K562 (cell line): ENCODE measurements at regions not wholly inside any gene's neighbourhood (a gene's known extent, or its start where the extent isn't known, plus 50 kb on each side); places are given as distances from the start of the nearest gene placed in this dataset.

Source experiments
- ATAC-seq: fragments of 200-7000 bp; cut with Tn5 transposase; 3 replicates; pipeline ENCODE4 v1.9.1; 2020; ENCODE audit warnings: moderate library complexity
- BruUV-seq: library from RNA; stranded (reverse); fragments of 400-500 nt; replicated peaks from 2 replicates; lab custom pipeline; 2021; lab: Mats Ljungman, UMichigan
- CTCF ChIA-PET: fragments of 300-600 bp; formaldehyde crosslinking; extraction: SDS; loops from one replicate; lab custom pipeline; 2021; ENCODE audit warnings: low intra/inter-chr PET ratio; lab: Yijun Ruan, JAX
- POLR2A ChIA-PET: fragments of 300-600, 350-650 bp; sonication (Branson Sonifier 250); formaldehyde crosslinking; extraction: SDS; loops from one replicate; lab custom pipeline; 2021; ENCODE audit warnings: antibody characterized with exemption, inconsistent platforms; lab: Yijun Ruan, JAX
- DNase-seq, 4 experiments: peaks; one replicate each; pipeline versions ENCODE4 v3.0.0 to v3.0.0-alpha.2; 2011 to 2018; ENCODE audit warnings: low spot score in 3 of 4, mixed read lengths in 3 of 4; ENCODE audit errors: extremely low read depth in 1 of 4
- FAIRE-seq: peaks from 2 replicates; lab custom pipeline; 2011; peaks lifted over from hg19 to GRCh38; lab: Jason Lieb, UNC
- H2AFZ ChIP-seq: 2 replicates; pipeline ENCODE4 v1.6.0; 2011; ENCODE audit warnings: low read depth, low read length, control low read depth, inconsistent platforms
- H3K27ac ChIP-seq: fragments of 200-600 bp; 3 replicates; pipeline ENCODE4 v1.8.0; 2011; ENCODE audit warnings: low read depth, mild to moderate bottlenecking, control low read depth, inconsistent platforms, low read length, moderate library complexity, mixed read lengths; ENCODE audit errors: extremely low read depth
- H3K27me3 ChIP-seq, 2 experiments: fragments of 300-600 bp in 1 of 2; 2 replicates in 1 of 2; 3 replicates in 1 of 2; pipeline versions ENCODE4 v1.6.0 to v1.8.0; 2011; ENCODE audit warnings: inconsistent platforms in 2 of 2, low read length in 2 of 2, mild to moderate bottlenecking in 1 of 2, mixed read lengths in 1 of 2, moderate library complexity in 1 of 2; ENCODE audit not compliant: control insufficient read depth in 2 of 2, insufficient read depth in 2 of 2
- H3K36me3 ChIP-seq: fragments of 300-600 bp; 3 replicates; pipeline ENCODE4 v1.8.0; 2011; ENCODE audit warnings: mild to moderate bottlenecking, low read length, inconsistent platforms; ENCODE audit not compliant: control insufficient read depth, insufficient read depth
- H3K4me1 ChIP-seq, 2 experiments: fragments of 200-600 bp in 1 of 2; replicated peaks in 1 of 2; 2 replicates in 1 of 2; 3 replicates in 1 of 2; pipeline versions ENCODE4 v1.5.1 to v1.8.0; 2011; ENCODE audit warnings: inconsistent platforms in 2 of 2, low read length in 2 of 2, mild to moderate bottlenecking in 1 of 2, mixed read lengths in 1 of 2, moderate library complexity in 1 of 2; ENCODE audit not compliant: control insufficient read depth in 2 of 2, insufficient read depth in 2 of 2
- H3K4me2 ChIP-seq: 2 replicates; pipeline ENCODE4 v1.6.1; 2011; ENCODE audit warnings: low read length, control low read depth, inconsistent platforms, mixed read lengths; ENCODE audit not compliant: insufficient read depth
- H3K4me3 ChIP-seq: fragments of 200-600 bp; sonication (generic), shearing (Covaris generic); 2 replicates; pipeline ENCODE4 v1.5.1; 2016; ENCODE audit warnings: control low read depth, inconsistent platforms
- H3K79me2 ChIP-seq: fragments of 200-600 bp; 3 replicates; pipeline ENCODE4 v1.8.0; 2011; ENCODE audit warnings: low read length, inconsistent platforms; ENCODE audit not compliant: control insufficient read depth, insufficient read depth
- H3K9ac ChIP-seq, 2 experiments: 2 replicates each; pipeline versions ENCODE4 v1.6.0 to v1.6.1; 2011; ENCODE audit warnings: low read depth in 2 of 2, low read length in 2 of 2, control low read depth in 1 of 2, inconsistent platforms in 1 of 2, mild to moderate bottlenecking in 1 of 2, mixed read lengths in 1 of 2; ENCODE audit not compliant: insufficient read depth in 1 of 2
- H3K9me1 ChIP-seq: one replicate; pipeline ENCODE4 v1.6.0; 2011; ENCODE audit warnings: inconsistent platforms, mild to moderate bottlenecking, low read length, moderate library complexity; ENCODE audit not compliant: control insufficient read depth, insufficient read depth
- H3K9me3 ChIP-seq: replicated peaks from 2 replicates; pipeline ENCODE4 v1.5.1; 2011; ENCODE audit warnings: low read depth, low read length, inconsistent platforms; ENCODE audit not compliant: control insufficient read depth, insufficient read depth
- H4K20me1 ChIP-seq: replicated peaks from 2 replicates; pipeline ENCODE4 v1.6.1; 2011; ENCODE audit warnings: low read length, inconsistent platforms, mixed read lengths; ENCODE audit not compliant: control insufficient read depth, insufficient read depth
- C11orf30 ChIP-seq: fragments of 450-650 bp; IDR thresholded peaks from 2 replicates; pipeline ENCODE4 v1.6.1; 2016; ENCODE audit warnings: low read depth, mild to moderate bottlenecking
- CBFA2T3 ChIP-seq: fragments of 450-650 bp; IDR thresholded peaks from 2 replicates; pipeline ENCODE4 v1.6.1; 2017
- DDX20 ChIP-seq: fragments of 450-650 bp; IDR thresholded peaks from 2 replicates; pipeline ENCODE4 v1.6.1; 2016; ENCODE audit warnings: missing genetic modification characterization, low read depth, mild to moderate bottlenecking, missing compliant biosample characterization, moderate library complexity
- GMEB1 ChIP-seq: fragments of 250-450 bp; sonication (Bioruptor Pico); IDR thresholded peaks from 2 replicates; pipeline ENCODE4 v1.4.0; 2020; ENCODE audit warnings: mild to moderate bottlenecking
- HSF4 ChIP-seq: fragments of 250-450 bp; sonication (Bioruptor Pico); IDR thresholded peaks from 2 replicates; pipeline ENCODE4 v2.1.2; 2022; ENCODE audit warnings: mild to moderate bottlenecking, moderate library complexity, borderline replicate concordance
- MAFF ChIP-seq: IDR thresholded peaks from 2 replicates; pipeline ENCODE4 v1.6.1; 2012; ENCODE audit warnings: low read length, improper control_type of control experiment
- MAFG ChIP-seq: fragments of 450-650 bp; conservative IDR thresholded peaks from 2 replicates; pipeline ENCODE4 v1.6.1; 2016; ENCODE audit warnings: missing genetic modification characterization, missing compliant biosample characterization
- NFIC ChIP-seq: fragments of 450-650 bp; IDR thresholded peaks from 2 replicates; pipeline ENCODE4 v1.6.1; 2017; ENCODE audit warnings: mild to moderate bottlenecking, inconsistent platforms
- RCOR1 ChIP-seq, 2 experiments: IDR thresholded peaks; 2 replicates each; pipeline ENCODE4 v1.6.1; 2012; ENCODE audit warnings: low read depth in 2 of 2, low read length in 2 of 2, borderline replicate concordance in 1 of 2, improper control_type of control experiment in 1 of 2
- SLC30A9 ChIP-seq: fragments of 250-450 bp; sonication (Bioruptor Pico); IDR thresholded peaks from 2 replicates; pipeline ENCODE4 v1.8.0; 2022; ENCODE audit warnings: mild to moderate bottlenecking, moderate library complexity
- TCF3 ChIP-seq: sonication (generic); formaldehyde crosslinking; IDR thresholded peaks from 2 replicates; pipeline ENCODE4 v1.4.0; 2020; ENCODE audit warnings: mild to moderate bottlenecking, missing genetic modification reagents
- ZBTB9 ChIP-seq: fragments of 450-650 bp; formaldehyde crosslinking; IDR thresholded peaks from 2 replicates; pipeline ENCODE4 v1.4.0; 2020; ENCODE audit warnings: mild to moderate bottlenecking, moderate library complexity
- ZC3H8 ChIP-seq: fragments of 450-650 bp; IDR thresholded peaks from 2 replicates; pipeline ENCODE4 v1.6.1; 2017
- ZNF316 ChIP-seq: fragments of 450-650 bp; IDR thresholded peaks from 2 replicates; pipeline ENCODE4 v1.6.1; 2016
- WGBS: fragments of 100-300 bp; shearing (Covaris generic); methylation state at CpG from one replicate; pipeline ENCODE4 v1.1.6; 2016; ENCODE audit warnings: low coverage, mixed read lengths; ENCODE audit not compliant: insufficient coverage; ENCODE audit errors: missing lambda C conversion rate; 5-methylcytosine and 5-hydroxymethylcytosine counted together
- in situ Hi-C: fragments of 300-500 bp; cut with MboI; formaldehyde crosslinking; loops from 4 replicates; pipeline ENCODE4 v1.15.0; 2018; ENCODE audit warnings: inconsistent platforms, mixed read lengths
- intact Hi-C: fragments of 100-400 bp; cut with micrococcal nuclease; formaldehyde crosslinking; loops from 2 replicates; pipeline ENCODE4 v1.14.2; 2022

DNA sequence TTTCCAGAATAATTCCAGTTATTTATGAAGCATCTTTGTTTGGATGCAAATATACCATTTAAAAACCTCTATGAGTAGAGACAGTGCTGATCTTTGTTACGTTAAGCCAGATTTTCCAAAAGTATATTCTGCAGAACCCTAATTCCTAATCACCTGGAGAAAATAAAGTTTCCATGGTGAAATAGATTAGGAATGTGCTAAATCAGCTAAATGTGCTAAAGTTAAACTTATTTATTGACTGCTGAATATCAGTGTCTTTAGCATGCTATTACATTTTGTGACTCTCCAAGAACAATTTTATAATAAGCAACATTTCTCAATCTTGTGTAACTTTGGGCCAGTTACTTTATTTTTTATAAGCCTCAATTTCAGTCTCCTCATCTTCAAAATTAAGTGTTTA is 196.3 kb upstream of the NFIA start:
- no peak overlapping the region for H3K27ac ChIP-seq
- no peak overlapping the region for H3K4me2 ChIP-seq
- no peaks in the 10 kb centered on the region for H3K79me2 ChIP-seq
- DNase-seq = no peak
- H3K9ac ChIP-seq = no peak overlapping the region
- TF ChIP-seq ZNF316 = peak; percentile 81
- peak; percentile 55 for TF ChIP-seq MAFG (tag)
- no peak for TF ChIP-seq ZC3H8
- peak; percentile 74 for TF ChIP-seq C11orf30
- TF ChIP-seq MAFF = peak; percentile 53; the same call in 1 of the 2 replicates
- no peak for FAIRE-seq
- in situ Hi-C loops (no loop called here), intact Hi-C loops (no loop called here)
- no peak for ATAC-seq
- H3K4me1 ChIP-seq = peaks cover 6 to 13% of the 10 kb centered on the region in 2 experiments; a peak in 4 of 5 replicates
- WGBS = 56% methylated on average over 1 of the region's 1 CpG
- CTCF ChIA-PET = no interaction called here
- BruUV-seq = no TSS peak
- H2AFZ ChIP-seq = no peak overlapping the region
- no peaks in the 10 kb centered on the region for H3K9me1 ChIP-seq
- H3K4me3 ChIP-seq = no peak overlapping the region
- no peaks in the 10 kb centered on the region for H3K27me3 ChIP-seq
- no peaks in the 10 kb centered on the region for H3K36me3 ChIP-seq
- no peaks in the 10 kb centered on the region for H3K9me3 ChIP-seq
- POLR2A ChIA-PET = no interaction called here
- no peaks in the 10 kb centered on the region for H4K20me1 ChIP-seq

- H3K36me3 ChIP-seq = no peaks in the 10 kb centered on the region
- TF ChIP-seq CBFA2T3 = peak; percentile 50
- no peak for TF ChIP-seq GMEB1 (CRISPR knock-in tag)
- TF ChIP-seq ZBTB9 (CRISPR knock-in tag) = peak; percentile 92
- TF ChIP-seq HSF4 (CRISPR knock-in tag) = no peak
- no peak for TF ChIP-seq NFIC
- TF ChIP-seq RCOR1 (IDR thresholded peaks at IDR 0.05; ENCODE audit: borderline replicate concordance in 1 of 2, low read depth in 2 of 2, low read length in 2 of 2) = peak in 1 of 2 experiments; percentile 32; a peak in 1 of 4 replicates
- no peak for TF ChIP-seq DDX20 (tag)
- TF ChIP-seq TCF3 = 0 out of 2 replicates have a peak, but pooled peaks have one; percentile 8
- no peak for TF ChIP-seq SLC30A9 (CRISPR knock-in tag)
- no peak overlapping the region for H3K4me2 ChIP-seq
- H3K27ac ChIP-seq = no peak overlapping the region
- FAIRE-seq (peak; percentile 42), DNase-seq (no peak), ATAC-seq (no peak)
- CTCF ChIA-PET = no interaction called here
- H3K9me1 ChIP-seq = no peaks in the 10 kb centered on the region
- WGBS = 22% methylated on average over 2 of the region's 2 CpGs
- BruUV-seq = no TSS peak
- H4K20me1 ChIP-seq = no peaks in the 10 kb centered on the region
- H3K9me3 ChIP-seq = no peaks in the 10 kb centered on the region
- H3K9ac ChIP-seq = no peak overlapping the region
- H3K79me2 ChIP-seq = no peaks in the 10 kb centered on the region
- no peak overlapping the region for H2AFZ ChIP-seq
- H3K4me3 ChIP-seq = no peak overlapping the region
- in situ Hi-C loops = no loop called here
- intact Hi-C loops = no loop called here
- POLR2A ChIA-PET = no interaction called here
- no peaks in the 10 kb centered on the region; a peak in 2 of 5 replicates for H3K4me1 ChIP-seq
- no peaks in the 10 kb centered on the region for H3K27me3 ChIP-seq
Measured at GRCh38 chr1:60880202-60880601, 202.2 kb upstream of the NFIA start.
